HG02678 (cell line): ENCODE measurements at regions not wholly inside any gene's neighbourhood (a gene's known extent, or its start where the extent isn't known, plus 50 kb on each side); places are given as distances from the start of the nearest gene placed in this dataset.
"Not testable (repeated sequence)": the region's sequence is repeated elsewhere in the genome, so short reads cannot be mapped to it uniquely, and the experiment has no call there.

Experiments used
- ATAC-seq: cut with Tn5 transposase; IDR thresholded peaks from one replicate; pipeline ENCODE4 v1.9.1; 2021; ENCODE audit warnings: mild to moderate bottlenecking, moderate library complexity; ENCODE audit not compliant: unreplicated experiment

DNA sequence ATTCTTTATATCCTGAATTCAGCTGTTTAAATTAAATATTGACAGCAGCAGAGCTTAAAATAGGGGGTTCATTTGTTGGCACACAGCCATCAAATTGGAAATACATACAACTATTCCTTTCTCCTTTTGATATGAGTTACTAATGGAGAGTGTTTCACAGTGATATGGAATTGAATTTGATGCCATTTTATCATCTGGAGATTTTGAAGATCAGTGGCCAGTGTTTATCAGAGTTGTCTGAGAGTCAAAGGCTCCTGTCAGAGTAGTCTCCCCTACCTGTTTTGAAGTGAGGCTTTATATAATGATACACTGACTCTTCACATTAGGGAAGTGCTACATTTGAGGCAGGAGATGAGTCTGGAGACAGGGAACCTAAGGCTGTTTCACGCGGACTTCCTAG lies 1286.3 kb downstream of the TECRL start:
- ATAC-seq = no peak

DNA sequence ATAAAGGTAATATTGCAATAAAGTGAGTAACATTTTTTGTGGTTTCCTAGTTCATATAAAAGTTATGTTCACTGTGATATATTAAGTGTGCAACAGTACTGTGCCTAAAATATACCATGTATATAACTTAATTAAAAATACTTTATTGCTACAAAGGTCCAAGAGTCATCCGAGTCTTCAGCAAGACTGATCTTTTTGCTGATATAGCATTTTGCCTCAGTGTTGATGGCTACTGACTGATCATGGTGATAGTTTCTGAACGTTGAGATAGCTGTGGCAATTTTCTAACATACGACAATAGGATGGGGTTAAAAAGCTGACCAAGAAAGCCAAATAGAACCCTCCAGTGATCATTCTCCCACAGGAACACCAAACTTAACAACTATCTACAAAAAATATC lies 1302.7 kb downstream of the TECRL start:
- no peak for ATAC-seq

- ATAC-seq = no peak
Measured at GRCh38 chr4:63105839-63106238, 1303.4 kb downstream of the TECRL start.

GRCh38 chr4:63090641-63091040 lies 1318.6 kb downstream of the TECRL start:
- ATAC-seq = no peak

DNA sequence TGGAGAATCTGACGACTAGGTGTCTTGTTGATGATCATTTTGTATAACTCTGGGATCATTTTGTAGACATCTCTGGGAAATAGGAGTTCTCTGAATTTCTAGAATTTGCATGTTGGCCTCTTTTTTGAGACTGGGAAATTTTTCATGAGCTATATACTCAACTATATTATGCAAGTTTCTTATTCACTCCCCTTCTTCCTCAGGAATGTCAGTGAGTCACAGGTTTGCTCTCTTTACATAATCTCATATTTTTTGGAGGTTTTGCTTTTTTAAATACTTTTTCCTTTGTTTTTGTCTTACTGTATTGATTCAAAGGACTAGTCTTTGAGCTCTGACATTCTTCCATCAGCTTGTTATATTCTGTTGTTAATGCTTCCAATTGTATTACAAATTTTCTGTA lies 1324.2 kb downstream of the TECRL start:
- no peak for ATAC-seq

DNA sequence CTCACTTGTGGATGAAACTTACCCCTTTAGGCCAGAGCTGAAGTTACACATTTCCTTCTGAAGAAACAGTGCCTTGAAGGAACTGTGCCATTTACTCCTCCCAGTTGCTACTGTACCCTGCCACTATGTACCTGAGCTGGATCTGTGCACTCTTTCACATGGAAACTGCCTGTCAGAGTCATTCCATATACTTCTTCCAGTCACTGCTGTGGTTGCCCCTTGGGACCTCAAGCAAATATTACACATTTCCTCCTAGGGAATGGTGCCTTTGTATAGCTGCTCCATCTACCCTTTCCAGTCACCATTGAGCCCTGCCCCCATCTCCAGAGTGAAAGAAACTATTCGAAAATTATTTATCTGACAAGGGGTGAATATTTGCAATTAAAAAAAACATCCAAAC lies 1328.3 kb downstream of the TECRL start:
- ATAC-seq = no peak

GRCh38 chr4:63063760-63064159 lies 1345.5 kb downstream of the TECRL start:
- ATAC-seq = no peak

DNA sequence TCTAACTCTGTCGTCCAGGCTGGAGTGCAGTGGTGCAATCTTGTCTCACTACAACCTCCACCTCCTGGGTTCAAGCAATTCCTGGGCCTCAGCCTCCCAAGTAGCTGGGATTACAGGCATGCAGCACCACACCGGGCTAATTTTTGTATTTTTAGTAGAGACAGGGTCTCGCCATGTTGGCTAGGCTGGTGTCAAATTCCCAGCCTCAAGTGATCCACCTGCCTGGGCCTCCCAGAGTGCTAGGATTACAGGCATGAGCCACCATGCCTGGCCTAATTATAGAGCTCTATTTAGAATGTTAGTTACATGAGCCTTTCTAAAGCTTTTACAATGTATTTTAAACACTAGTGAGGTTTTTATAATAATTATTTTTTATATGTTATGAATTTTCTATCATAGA lies 1346.4 kb downstream of the TECRL start:
- ATAC-seq = not testable (repeated sequence)

- ATAC-seq = no peak
Measured at GRCh38 chr4:63049726-63050125, 1359.5 kb downstream of the TECRL start.

DNA sequence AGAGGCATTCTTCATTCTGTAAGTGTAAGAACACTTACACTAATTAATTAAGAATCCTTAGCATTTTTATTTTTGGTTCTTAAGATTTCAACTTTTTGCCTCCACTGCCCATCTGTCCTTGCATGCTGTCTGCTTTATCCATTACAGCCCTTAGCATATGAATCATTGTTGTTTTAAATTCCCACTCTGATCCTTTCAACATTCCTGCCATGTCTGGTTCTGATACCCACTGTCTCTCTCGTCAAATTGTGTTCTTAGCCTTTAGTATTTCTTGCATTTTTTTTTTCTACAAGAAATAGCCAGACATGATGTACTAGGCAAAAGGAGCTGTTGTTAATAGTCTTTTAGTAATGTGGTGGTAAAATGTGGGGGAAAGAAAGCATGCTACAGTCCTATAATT lies 1360.0 kb downstream of the TECRL start:
- no peak for ATAC-seq

GRCh38 chr4:63036159-63036866 lies 1372.9 kb downstream of the TECRL start:
- ATAC-seq = no peak

- no peak for ATAC-seq
Measured at GRCh38 chr4:63029380-63029779, 1379.9 kb downstream of the TECRL start.

- no peak for ATAC-seq
Measured at GRCh38 chr4:63020661-63021060, 1388.6 kb downstream of the TECRL start.

DNA sequence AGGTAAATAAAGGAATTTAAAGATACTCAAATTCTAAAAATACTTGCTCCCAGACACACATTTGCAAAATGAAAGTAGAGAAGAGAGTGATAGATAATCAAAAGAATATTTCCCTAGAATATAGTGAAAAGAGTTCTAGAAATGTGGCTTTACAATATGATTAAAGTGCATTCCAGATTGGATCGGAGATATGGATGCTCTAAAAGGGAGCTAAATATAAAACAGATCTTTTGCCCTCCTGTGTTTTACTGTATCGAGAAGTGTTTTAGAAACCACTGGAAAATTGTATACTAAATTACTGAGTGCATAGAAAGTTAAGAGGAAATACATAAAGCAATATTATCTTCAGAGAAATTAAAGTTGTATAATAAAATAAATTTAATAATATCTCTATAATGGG lies 1392.0 kb downstream of the TECRL start:
- ATAC-seq = no peak

DNA sequence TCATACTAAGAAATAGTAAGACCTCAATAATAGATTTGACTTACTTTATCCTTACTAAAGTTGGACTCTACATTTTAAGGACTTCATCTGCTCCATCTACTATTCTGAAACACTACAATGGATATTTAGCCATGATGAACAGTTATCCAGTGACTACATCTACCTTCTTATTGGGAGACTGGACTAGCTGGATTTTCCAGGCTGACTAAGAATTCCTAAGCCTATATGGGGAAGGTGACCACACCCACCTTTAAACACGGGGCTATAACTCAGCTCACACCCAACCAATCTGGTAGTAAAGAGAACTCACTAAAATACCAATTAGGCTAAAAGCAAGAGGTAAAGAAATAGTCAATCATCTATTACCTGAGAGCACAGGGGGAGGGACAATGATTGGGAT lies 1438.4 kb downstream of the TECRL start:
- no peak for ATAC-seq

GRCh38 chr4:62960415-62960814 lies 1448.8 kb downstream of the TECRL start:
- ATAC-seq = no peak

DNA sequence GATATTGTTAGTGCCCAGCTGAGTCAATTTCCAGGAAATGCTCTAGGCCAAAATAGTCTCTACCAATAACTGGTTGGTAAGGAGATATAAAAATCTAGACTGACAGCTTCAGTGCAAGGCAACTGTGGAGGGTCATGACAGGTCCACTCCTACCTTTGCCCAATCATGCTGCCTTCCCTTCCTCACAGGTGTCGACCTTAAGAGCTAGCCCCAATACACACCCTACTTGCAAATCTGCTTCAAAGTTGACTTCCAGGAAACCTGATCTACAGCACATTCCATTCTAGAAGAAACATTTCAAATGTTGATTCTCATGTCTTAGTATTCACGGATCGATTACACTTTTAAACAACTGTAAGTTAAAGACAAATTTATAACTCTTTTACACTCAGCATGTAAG lies 1455.5 kb downstream of the TECRL start:
- ATAC-seq = no peak

GRCh38 chr4:62952366-62952765 lies 1456.9 kb downstream of the TECRL start:
- no peak for ATAC-seq

GRCh38 chr4:62948108-62948507 lies 1461.1 kb downstream of the TECRL start:
- no peak for ATAC-seq

GRCh38 chr4:62940229-62940628 lies 1469.0 kb downstream of the TECRL start:
- ATAC-seq = no peak

- no peak for ATAC-seq
Measured at GRCh38 chr4:62930884-62931283, 1478.4 kb downstream of the TECRL start.

- no peak for ATAC-seq
Measured at GRCh38 chr4:62928483-62928882, 1480.8 kb downstream of the TECRL start.

DNA sequence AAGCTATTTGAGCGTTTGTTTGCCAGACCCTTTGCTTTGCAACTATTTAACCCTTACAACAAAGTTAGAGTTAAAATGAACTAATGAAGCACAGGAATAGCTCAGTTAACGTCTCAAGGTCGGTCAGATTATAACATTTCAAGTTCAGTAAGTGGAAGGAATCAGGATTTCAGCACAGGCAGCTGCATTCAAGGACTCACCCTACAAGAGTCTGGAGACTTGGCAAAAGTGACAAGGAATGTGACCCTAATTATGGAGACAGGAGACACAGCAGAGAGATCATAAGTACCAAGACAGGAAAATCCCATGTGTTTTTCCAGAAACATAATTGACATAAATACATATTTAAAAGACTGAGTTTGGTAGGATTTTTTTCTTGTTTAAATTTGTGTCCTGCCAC lies 1481.7 kb downstream of the TECRL start:
- no peak for ATAC-seq
